ENCODE measurements at regions not wholly inside any gene's neighbourhood (a gene's known extent, or its start where the extent isn't known, plus 50 kb on each side); places are given as distances from the start of the nearest gene placed in this dataset.

DNA sequence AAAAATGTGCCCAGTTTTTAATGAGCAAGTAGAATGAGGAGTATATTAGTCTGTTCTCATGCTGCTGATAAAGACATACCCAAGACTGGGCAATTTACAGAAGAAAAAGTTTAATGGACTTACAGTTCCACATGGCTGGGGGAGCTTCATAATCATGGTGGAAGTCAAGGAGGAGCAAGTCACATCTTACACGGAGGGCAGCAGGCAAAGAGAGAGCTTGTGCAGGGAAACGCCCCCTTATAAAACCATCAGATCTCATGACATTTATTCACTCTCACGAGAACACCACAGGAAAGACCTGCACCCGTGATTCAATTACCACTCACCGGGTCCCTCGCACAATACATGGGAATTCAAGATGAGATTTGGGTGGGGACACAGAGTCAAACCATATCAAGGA is 111.7 kb upstream of the CNTN6 start:
- Histone ChIP-seq H3K4me1 (no peaks in the 10 kb centered on the region), H3K27me3 (no peaks in the 10 kb centered on the region), H3K9me3 (no peaks in the 10 kb centered on the region), H3K4me3 (no peak overlapping the region), H3K36me3 (no peaks in the 10 kb centered on the region), H3K27ac (no peak overlapping the region)
- TF ChIP-seq POLR2A (IDR thresholded peaks at IDR 0.05) (no peak), POLR2AphosphoS5 (IDR thresholded peaks at IDR 0.05) (no peak), CTCF (IDR thresholded peaks at IDR 0.05) (no peak), EP300 (IDR thresholded peaks at IDR 0.05; ENCODE audit: low read depth) (no peak)
- intact Hi-C loops (cut with DNase I; ENCODE audit: low total_unique reads): no loop called here
- 86 to 87% methylated on average over 6 of the region's 6 CpGs for WGBS, 2 donors (ENCODE audit: low coverage in 1 of 2)
- in situ Hi-C loops (cut with MboI; ENCODE audit: low pct_ligation_motif_present in 1 of 4, low pct_unique_long_range_greater_than_20kb in 1 of 4, low sequenced_read_pairs in 3 of 4): no loop called here
- DNase-seq: no peak

DNA sequence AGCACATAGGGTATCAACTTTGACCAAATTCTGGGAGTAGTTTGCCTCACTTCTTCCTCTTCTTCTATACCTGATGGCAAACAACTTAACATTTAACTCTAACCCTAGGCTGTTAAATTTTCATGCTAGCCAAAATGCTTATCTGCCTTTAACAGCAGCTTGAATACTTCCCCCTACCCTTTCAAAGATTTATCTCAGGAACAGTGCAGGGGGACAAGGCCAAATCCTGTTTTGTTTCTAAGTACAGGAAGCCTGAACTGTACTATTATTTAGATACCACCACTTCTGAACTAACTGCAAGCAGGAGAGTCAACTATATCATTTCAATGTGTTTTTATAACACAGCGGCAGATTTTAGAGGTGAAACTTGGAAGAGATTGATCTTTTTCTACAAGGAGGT is 104.0 kb upstream of the CNTN6 start:
- H3K27me3 ChIP-seq: no peaks in the 10 kb centered on the region
- H3K4me1 ChIP-seq: no peaks in the 10 kb centered on the region
- 64 to 75% methylated on average over 1 of the region's 1 CpG for WGBS, 2 donors (ENCODE audit: low coverage in 1 of 2)
- DNase-seq: no peak
- intact Hi-C loops (cut with DNase I; ENCODE audit: low total_unique reads) (no loop called here), in situ Hi-C loops (cut with MboI; ENCODE audit: low pct_ligation_motif_present in 1 of 4, low pct_unique_long_range_greater_than_20kb in 1 of 4, low sequenced_read_pairs in 3 of 4) (no loop called here)
- no peaks in the 10 kb centered on the region for H3K9me3 ChIP-seq
- no peak overlapping the region for H3K27ac ChIP-seq
- no peaks in the 10 kb centered on the region for H3K36me3 ChIP-seq
- TF ChIP-seq EP300 (IDR thresholded peaks at IDR 0.05; ENCODE audit: low read depth) (no peak), POLR2A (IDR thresholded peaks at IDR 0.05) (no peak), CTCF (IDR thresholded peaks at IDR 0.05) (no peak), POLR2AphosphoS5 (IDR thresholded peaks at IDR 0.05) (no peak)
- H3K4me3 ChIP-seq: no peak overlapping the region

- in situ Hi-C loops (cut with MboI; ENCODE audit: low pct_ligation_motif_present in 1 of 4, low pct_unique_long_range_greater_than_20kb in 1 of 4, low sequenced_read_pairs in 3 of 4): no loop called here
- intact Hi-C loops (cut with DNase I; ENCODE audit: low total_unique reads): no loop called here
- no peaks in the 10 kb centered on the region for H3K27me3 ChIP-seq
- no peaks in the 10 kb centered on the region for H3K36me3 ChIP-seq
- H3K9me3 ChIP-seq: no peaks in the 10 kb centered on the region
- H3K4me1 ChIP-seq: no peaks in the 10 kb centered on the region
- TF ChIP-seq CTCF (IDR thresholded peaks at IDR 0.05) (no peak), POLR2A (IDR thresholded peaks at IDR 0.05) (no peak), POLR2AphosphoS5 (IDR thresholded peaks at IDR 0.05) (no peak), EP300 (IDR thresholded peaks at IDR 0.05; ENCODE audit: low read depth) (no peak)
- WGBS, 2 donors (ENCODE audit: low coverage in 1 of 2): 63 to 76% methylated on average over 5 to 6 of the region's 6 CpGs
- DNase-seq: no peak
- no peak overlapping the region for H3K4me3 ChIP-seq
- H3K27ac ChIP-seq: no peak overlapping the region
These were observed 100.0 kb upstream of the CNTN6 start for GRCh38 chr3:992871-993270.

DNA sequence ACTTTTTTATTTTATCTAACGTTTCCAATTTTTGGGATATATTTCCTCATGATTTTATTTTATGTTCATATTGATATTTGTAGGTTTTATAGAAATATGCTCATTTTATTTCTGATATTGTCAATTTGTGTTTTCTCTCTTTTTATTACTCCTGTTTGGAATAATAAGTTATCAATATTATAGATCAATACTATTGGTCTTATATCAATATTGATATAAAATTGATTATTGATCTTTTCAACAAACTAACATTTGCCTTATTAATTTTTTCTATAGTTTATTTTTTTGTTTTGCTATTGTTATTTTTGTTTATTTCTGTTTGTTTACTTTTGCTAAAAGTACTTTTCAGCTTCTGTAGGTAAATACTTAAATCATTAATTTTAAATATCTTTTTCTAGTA is 90.8 kb upstream of the CNTN6 start:
- H3K27ac ChIP-seq: no peak overlapping the region
- WGBS, 2 donors (ENCODE audit: low coverage in 1 of 2): 50 to 88% methylated on average over 1 of the region's 1 CpG
- no peak for DNase-seq
- no peak overlapping the region for H3K4me3 ChIP-seq
- no peaks in the 10 kb centered on the region for H3K36me3 ChIP-seq
- H3K27me3 ChIP-seq: no peaks in the 10 kb centered on the region
- in situ Hi-C loops (cut with MboI; ENCODE audit: low pct_ligation_motif_present in 1 of 4, low pct_unique_long_range_greater_than_20kb in 1 of 4, low sequenced_read_pairs in 3 of 4): no loop called here
- no peaks in the 10 kb centered on the region for H3K9me3 ChIP-seq
- no peaks in the 10 kb centered on the region for H3K4me1 ChIP-seq
- intact Hi-C loops (cut with DNase I; ENCODE audit: low total_unique reads): no loop called here
- no peak for TF ChIP-seq EP300 (IDR thresholded peaks at IDR 0.05; ENCODE audit: low read depth)
- no peak for TF ChIP-seq CTCF (IDR thresholded peaks at IDR 0.05)
- TF ChIP-seq POLR2AphosphoS5 (IDR thresholded peaks at IDR 0.05): no peak
- TF ChIP-seq POLR2A (IDR thresholded peaks at IDR 0.05): no peak
